ENCODE measurements at regions not wholly inside any gene's neighbourhood (a gene's known extent, or its start where the extent isn't known, plus 50 kb on each side); places are given as distances from the start of the nearest gene placed in this dataset.

GRCh38 chr2:104004821-104005220 is 849.1 kb upstream of the POU3F3 start:
- no peak for TF ChIP-seq ZNF274 (IDR thresholded peaks at IDR 0.05; ENCODE audit: low read depth, low read length)
- TF ChIP-seq YY1 (IDR thresholded peaks at IDR 0.05; ENCODE audit: insufficient read depth, insufficient read length), result no peak
